Skeletal muscle tissue (tissue), 1 donor: ENCODE measurements at regions not wholly inside any gene's neighbourhood (a gene's known extent, or its start where the extent isn't known, plus 50 kb on each side); places are given as distances from the start of the nearest gene placed in this dataset. TPM values are rescaled to one million over a fixed set of nuclear protein-coding genes. Genes with fewer than 3 reads are reported as not detected.

Experiments
- small RNA-seq: library from RNA; depleted of rRNA; stranded (forward); fragments of <200 nt; gene quantifications from one replicate; pipeline ENCODE3, GENCODE V24; 2014

Small RNAs in the stretch of these regions (small RNA-seq; reads per million reads assigned to genes)
- gene MIR4435-2, result not detected
